Fibroblast of lung (primary cell): ENCODE measurements at regions not wholly inside any gene's neighbourhood (a gene's known extent, or its start where the extent isn't known, plus 50 kb on each side); places are given as distances from the start of the nearest gene placed in this dataset.

Experiments used
- CTCF ChIP-seq, 2 donors: IDR thresholded peaks in 1 of 2; conservative IDR thresholded peaks in 1 of 2; 1 replicate in 1 of 2; 2 replicates in 1 of 2; pipeline ENCODE4 v1.5.1; 2011 to 2012; ENCODE audit warnings: low read length in 2 of 2, control low read depth in 1 of 2, inconsistent platforms in 1 of 2, low read depth in 1 of 2, mild to moderate bottlenecking in 1 of 2
- EZH2 ChIP-seq: IDR thresholded peaks from 2 replicates; pipeline ENCODE4 v1.5.1; 2012; ENCODE audit warnings: low read length, control low read depth, mild to moderate bottlenecking; ENCODE audit errors: missing control alignments

GRCh38 chr5:33203931-33204330 is 236.8 kb upstream of the TARS1 start:
- TF ChIP-seq CTCF (conservative IDR thresholded peaks at IDR 0.05 in 1 of 2, IDR thresholded peaks at IDR 0.05 in 1 of 2; ENCODE audit: low read depth in 1 of 2, low read length in 2 of 2) (no peak), EZH2 (no peak)
